GM12891 (cell line): ENCODE measurements at regions not wholly inside any gene's neighbourhood (a gene's known extent, or its start where the extent isn't known, plus 50 kb on each side); places are given as distances from the start of the nearest gene placed in this dataset.

ENCODE experiments used
- DNase-seq: peaks from one replicate; pipeline ENCODE4 v3.0.0; 2011; ENCODE audit warnings: low spot score; ENCODE audit not compliant: insufficient read length
- FAIRE-seq: peaks from 2 replicates; lab custom pipeline; 2011; peaks lifted over from hg19 to GRCh38; lab: Jason Lieb, UNC
- PAX5 ChIP-seq: IDR thresholded peaks from 2 replicates; pipeline ENCODE4 v1.6.1; 2011; ENCODE audit warnings: low read length, moderate library complexity, mild to moderate bottlenecking; ENCODE audit not compliant: insufficient read depth, severe bottlenecking
- POLR2A ChIP-seq: IDR thresholded peaks from 2 replicates; pipeline ENCODE4 v1.6.1; 2011; ENCODE audit warnings: low read depth, low read length, control low read depth
- POLR2AphosphoS5 ChIP-seq: IDR thresholded peaks from 2 replicates; pipeline ENCODE4 v1.6.1; 2011; ENCODE audit warnings: low read depth, low read length, control low read depth
- POU2F2 ChIP-seq: IDR thresholded peaks from 2 replicates; pipeline ENCODE4 v1.6.1; 2011; ENCODE audit warnings: low read depth, mild to moderate bottlenecking, control low read depth, low read length, moderate library complexity
- SPI1 ChIP-seq: IDR thresholded peaks from 2 replicates; pipeline ENCODE4 v1.6.1; 2011; ENCODE audit warnings: low read depth, low read length, control low read depth
- TAF1 ChIP-seq: IDR thresholded peaks from 2 replicates; pipeline ENCODE4 v1.6.1; 2011; ENCODE audit warnings: low read depth, low read length, control low read depth

DNA sequence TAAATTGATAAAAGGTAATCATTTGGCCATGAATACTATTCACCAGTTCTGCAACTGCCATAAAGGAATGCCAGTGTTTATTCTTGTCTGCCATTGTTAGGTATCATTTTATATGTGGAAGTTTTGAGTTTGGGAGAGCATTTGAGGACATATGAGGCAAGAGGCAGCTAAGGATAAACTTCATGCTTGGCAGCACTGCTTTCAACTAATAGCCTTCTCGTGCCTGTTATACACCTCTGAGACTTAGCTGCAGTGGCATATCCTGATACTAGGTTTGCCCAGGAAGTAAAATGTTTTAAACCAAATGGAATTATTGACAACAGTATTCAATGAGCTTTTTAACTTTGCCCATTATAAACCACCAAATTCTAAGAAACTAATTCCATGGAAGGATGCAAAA is 126.0 kb upstream of the DPH6 start:
- DNase-seq (no peak), FAIRE-seq (no peak)
- no peak for TF ChIP-seq SPI1
- no peak for TF ChIP-seq POU2F2
- TF ChIP-seq POLR2AphosphoS5 = no peak
- TF ChIP-seq POLR2A = no peak
- no peak for TF ChIP-seq TAF1
- no peak for TF ChIP-seq PAX5

DNA sequence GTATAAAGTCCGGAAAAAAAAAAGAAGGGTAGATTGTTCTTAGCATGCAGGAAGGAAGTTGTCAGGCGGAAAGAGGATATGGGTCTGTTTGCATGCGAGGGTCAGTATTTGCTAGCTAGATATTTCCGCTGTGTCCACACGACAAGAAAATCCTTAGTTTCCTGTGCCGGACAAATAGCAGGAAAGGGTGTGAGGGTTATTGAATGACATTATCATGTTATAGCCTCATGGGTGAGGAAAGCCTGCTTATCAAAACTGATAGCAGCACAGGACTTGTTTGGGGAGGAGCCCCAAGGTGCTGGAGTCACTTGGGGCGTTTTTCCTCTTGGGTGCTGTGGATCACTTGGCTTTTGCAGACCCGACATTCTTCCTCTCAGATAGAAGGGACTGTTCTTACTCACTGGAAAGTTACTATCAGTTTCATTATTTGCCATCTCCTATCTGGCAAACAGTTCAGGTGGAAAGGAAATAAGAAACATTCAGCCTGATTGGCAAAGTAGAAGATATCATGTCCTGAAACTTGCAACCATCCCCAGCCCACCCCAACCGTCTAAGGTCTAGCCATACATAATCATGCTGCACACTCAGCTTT is 127.2 kb upstream of the DPH6 start:
- no peak for TF ChIP-seq POU2F2
- no peak for TF ChIP-seq TAF1
- TF ChIP-seq POLR2A = no peak
- no peak for TF ChIP-seq SPI1
- no peak for TF ChIP-seq POLR2AphosphoS5
- TF ChIP-seq PAX5 = no peak
- peak; percentile 51 for FAIRE-seq
- no peak for DNase-seq

DNA sequence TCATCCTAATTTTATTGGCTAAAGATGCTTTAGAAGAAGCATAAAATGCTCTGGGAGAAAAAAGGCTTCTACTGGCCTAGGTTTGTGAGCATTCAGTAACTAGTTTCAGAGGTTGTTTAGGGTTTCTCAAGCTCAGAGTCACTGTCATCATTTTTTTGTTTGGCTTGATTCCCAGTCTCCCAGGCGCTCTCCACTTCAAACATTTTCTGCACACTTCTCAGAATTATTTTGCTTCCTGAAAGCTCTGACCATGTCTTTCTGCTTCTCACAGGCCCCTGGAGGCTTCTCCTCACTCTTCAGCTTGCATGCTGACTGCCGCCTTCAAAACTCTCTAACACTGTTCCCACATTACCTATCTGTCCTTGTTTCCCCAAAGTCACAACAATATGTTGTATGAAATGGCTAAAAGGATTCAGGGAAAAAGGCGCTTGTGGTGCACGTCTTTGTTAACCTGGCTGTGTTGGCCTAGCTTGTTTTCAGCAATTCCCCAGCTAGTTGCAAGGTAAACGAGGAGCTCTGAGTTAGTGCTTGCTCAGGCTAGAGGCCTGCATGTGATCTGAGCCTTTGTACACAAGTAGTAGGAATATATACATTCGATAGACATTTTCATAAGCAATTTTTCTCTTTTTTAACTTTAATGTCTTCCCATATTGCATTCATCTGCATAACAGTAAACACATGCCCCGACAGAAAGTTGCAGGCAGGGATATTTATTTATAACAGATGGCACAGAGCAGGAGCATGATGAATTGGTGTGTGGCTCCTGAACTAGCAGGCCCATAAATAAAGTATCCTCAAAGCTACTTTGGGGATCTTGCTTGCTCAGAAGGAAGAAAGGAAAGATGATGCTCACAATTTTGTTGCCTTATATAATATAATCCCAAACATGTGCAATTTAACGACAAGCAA is 129.2 kb upstream of the DPH6 start:
- DNase-seq (no peak), FAIRE-seq (no peak)

DNA sequence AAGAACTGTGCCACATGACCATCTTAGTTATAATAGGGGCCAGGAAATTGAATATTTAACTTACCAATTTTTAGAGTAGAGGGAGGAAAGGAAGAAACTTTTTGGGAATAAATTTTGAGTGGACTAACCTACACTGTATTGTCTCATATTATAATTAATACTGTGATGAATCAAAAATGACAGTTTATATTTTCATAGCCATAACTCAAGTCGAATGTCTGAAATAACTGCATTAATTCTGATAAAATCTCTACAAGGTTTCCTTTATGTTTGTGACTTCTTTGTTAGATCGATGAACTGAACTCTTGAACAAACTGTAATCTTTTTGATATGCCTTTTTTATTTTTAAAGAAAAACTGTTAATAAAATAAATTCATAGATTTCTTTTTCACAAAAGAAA is 132.8 kb upstream of the DPH6 start:
- no peak for FAIRE-seq
- no peak for TF ChIP-seq POLR2A

More for the DNA sequence above, 129.2 kb upstream of the DPH6 start:
- no peak for TF ChIP-seq SPI1
- TF ChIP-seq POLR2AphosphoS5 = no peak
- no peak for TF ChIP-seq PAX5
- no peak for TF ChIP-seq POU2F2
- no peak for TF ChIP-seq POLR2A
- TF ChIP-seq TAF1 = no peak

DNA sequence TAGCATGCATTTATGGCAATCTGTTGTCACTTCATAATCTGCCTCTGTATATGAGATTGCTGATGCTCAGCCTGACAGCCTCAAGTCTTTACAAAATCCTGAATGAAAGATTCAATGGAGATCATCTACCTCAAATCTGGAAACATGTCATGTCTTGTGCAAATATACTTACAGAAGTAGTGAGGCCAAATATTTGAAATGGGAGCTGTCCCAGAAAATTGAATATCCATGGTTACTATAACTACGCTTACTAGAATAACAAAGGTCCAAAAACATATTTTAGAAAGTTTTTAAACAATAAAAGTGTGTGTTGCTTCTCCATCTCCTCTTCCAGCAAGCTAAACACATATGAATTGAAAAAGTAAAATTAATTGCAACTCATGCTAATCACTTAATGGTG is 133.2 kb upstream of the DPH6 start:
- no peak for FAIRE-seq
- no peak for TF ChIP-seq POLR2A
- no peak for TF ChIP-seq SPI1
- TF ChIP-seq POLR2AphosphoS5 = no peak
- no peak for TF ChIP-seq POU2F2
- TF ChIP-seq TAF1 = no peak
- no peak for TF ChIP-seq PAX5
- DNase-seq = no peak

More for the DNA sequence above, 132.8 kb upstream of the DPH6 start:
- no peak for DNase-seq

DNA sequence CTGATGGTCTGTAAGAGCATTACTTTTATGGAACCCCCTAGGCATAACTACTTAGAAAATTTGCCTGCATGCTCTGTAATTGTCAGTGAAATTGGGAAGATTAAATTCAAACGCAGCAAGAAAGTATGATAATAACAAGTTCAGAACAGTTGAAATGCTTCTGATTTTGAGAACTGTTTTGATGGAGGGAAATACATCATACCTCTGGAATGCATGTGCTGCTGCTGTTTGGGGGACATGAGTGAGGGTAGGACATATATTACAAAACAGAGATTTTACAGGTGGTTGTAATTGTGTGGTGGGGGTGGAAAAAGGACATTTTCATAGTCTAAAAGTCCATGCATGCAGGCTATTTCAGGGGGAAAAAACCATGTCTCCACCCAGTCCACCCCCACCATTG is 135.0 kb upstream of the DPH6 start:
- DNase-seq (no peak), FAIRE-seq (no peak)
- TF ChIP-seq POU2F2 (no peak), POLR2A (no peak)

DNA sequence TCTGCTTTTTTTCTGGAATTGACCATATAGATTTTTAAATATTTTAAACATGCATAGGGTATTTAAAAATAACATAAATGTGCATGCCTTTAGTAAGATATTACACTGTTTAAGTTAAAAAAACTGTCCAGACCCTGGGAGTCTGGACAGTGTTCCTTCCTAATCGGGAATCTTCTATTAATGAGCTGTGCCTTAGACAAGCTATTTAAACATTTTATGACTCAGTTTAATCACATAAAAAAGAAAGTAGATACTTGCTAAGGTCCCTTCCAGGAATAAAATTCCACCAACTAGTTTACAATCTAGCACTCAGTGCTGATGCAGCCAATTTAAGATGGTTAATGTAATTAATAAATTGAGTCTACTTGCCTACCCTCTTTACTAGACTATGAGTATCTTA is 140.4 kb upstream of the DPH6 start:
- no peak for FAIRE-seq
- no peak for DNase-seq
- no peak for TF ChIP-seq POLR2AphosphoS5
- no peak for TF ChIP-seq TAF1
- no peak for TF ChIP-seq POU2F2
- no peak for TF ChIP-seq POLR2A

DNA sequence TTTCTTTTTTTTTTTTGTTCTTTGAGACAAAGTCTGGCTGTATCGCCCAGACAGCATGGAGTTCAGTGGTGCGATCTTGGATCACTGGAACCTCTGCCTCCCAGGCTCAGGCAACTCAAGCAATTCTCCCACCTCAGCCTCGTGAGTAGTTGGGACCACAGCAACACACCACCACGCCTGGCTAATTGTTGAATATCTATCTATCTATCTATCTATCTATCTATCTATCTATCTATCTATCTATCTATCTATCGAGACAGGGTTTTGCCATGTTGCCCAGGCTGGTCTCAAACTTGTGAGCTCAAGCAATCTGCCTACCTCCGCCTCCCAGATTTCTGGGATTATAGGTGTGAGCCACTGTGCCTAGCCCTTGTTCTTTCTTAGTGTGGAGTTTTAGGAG is 143.3 kb upstream of the DPH6 start:
- TF ChIP-seq POU2F2 (no peak), POLR2A (no peak), POLR2AphosphoS5 (no peak), SPI1 (no peak), PAX5 (no peak), TAF1 (no peak)
- no peak for FAIRE-seq
- no peak for DNase-seq

DNA sequence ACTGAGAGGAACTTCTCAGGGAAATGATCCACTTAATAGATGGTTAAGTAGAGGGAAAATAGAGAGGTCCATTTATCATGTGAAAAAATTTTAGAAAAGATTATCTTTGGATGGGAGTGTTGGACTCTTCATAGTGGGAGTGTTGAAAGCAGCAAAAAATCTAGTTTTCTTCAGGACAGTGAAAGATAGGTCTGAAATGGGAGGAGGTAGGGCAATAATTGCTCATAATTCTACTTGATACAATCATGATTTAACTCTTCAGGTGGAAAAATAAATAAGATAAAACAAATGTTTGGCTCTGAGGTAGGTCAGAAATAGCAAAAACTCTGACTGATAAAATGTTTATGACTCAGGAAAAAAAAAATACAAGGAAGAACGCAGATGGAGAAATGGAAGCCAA is 144.1 kb upstream of the DPH6 start:
- no peak for FAIRE-seq
- TF ChIP-seq POLR2A (no peak), POLR2AphosphoS5 (no peak), PAX5 (no peak), SPI1 (no peak), POU2F2 (no peak), TAF1 (no peak)
- no peak for DNase-seq

DNA sequence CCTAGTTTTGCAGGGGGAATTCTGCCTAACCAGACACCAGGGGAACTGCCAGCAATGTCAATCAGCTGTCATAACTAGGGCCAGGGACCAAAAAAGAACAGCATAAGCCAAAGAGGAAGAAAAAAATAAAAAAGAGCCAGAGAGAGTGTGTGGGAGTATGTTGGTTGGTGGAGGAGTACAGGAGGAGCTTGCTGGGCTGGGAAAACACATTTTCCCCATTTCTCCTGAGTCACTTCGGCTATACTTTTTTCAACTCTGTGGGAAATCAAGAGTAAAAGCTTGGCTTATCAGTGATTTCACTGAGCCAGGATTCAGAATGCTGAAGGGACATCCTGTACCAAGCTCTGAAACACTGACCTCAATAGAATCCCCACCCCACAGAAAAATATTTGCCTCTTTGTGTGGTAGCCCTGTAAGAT is 144.7 kb upstream of the DPH6 start:
- no peak for DNase-seq
- FAIRE-seq = no peak
- no peak for TF ChIP-seq TAF1
- no peak for TF ChIP-seq SPI1
- TF ChIP-seq POLR2AphosphoS5 = no peak
- TF ChIP-seq POU2F2 = no peak
- no peak for TF ChIP-seq POLR2A
- no peak for TF ChIP-seq PAX5
